ENCODE measurements at regions not wholly inside any gene's neighbourhood (a gene's known extent, or its start where the extent isn't known, plus 50 kb on each side); places are given as distances from the start of the nearest gene placed in this dataset.

DNA sequence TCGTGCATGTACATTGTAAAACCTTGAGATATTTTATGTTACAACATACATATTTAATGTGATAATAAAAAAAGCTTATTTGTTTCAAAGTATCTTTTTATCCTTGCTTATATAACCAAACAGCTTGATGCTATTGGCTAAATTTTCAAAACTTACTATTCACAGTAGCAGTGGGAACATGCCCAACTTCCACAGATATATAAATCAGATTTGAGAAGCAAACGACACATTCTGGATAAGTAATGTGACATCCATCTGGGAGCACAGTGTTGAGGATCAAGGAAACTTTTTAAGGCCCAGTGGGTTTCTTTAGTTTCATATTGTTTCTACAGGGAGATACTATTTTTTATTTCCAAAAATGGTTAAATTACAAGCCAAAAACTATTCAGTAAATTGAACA lies 350.7 kb downstream of the SEC23A start:
- no peak for TF ChIP-seq GATA2 (IDR thresholded peaks at IDR 0.05; ENCODE audit: low read depth, low read length)

DNA sequence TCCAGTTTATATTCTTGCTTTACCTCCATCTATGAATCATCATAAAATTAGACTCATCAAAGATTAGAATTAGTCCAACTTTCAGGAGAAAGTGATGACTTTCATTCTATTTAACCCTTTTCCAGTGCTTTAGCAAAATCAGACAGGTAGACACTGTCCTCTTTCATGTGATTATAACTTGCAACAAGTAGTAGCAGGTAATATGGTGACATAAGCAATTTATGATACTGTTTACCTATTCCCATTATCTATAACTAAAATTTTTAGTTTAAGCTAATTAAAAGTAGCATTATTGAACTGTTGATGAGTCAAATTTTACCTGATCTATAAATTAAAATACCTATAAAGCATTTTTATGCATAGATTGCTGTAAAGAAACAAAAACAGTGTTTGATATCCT lies 351.6 kb downstream of the SEC23A start:
- TF ChIP-seq GATA3 (IDR thresholded peaks at IDR 0.05; ENCODE audit: low read depth, low read length): no peak
- TF ChIP-seq GATA2 (IDR thresholded peaks at IDR 0.05; ENCODE audit: low read depth, low read length): no peak

DNA sequence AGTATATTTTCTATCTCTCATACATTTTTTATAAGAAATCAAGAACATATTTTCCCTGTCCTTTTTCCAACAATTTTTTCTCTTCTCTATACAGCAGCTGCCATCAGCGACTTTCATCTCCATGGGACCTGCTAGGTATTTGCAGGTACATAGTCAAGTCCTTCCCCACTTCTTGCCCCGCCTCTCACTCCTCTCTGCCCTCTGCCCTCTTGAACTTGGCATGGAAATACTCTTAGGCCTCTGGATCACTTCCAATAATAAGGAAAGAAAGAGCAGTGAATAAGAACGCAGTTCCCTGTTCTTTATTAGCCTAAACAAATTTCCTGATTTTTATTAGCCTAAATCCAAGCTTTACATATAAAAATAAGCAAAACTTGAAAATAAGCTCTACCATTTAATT lies 353.1 kb downstream of the SEC23A start:
- TF ChIP-seq GATA3 (IDR thresholded peaks at IDR 0.05; ENCODE audit: low read depth, low read length) (no peak), GATA2 (IDR thresholded peaks at IDR 0.05; ENCODE audit: low read depth, low read length) (no peak)

DNA sequence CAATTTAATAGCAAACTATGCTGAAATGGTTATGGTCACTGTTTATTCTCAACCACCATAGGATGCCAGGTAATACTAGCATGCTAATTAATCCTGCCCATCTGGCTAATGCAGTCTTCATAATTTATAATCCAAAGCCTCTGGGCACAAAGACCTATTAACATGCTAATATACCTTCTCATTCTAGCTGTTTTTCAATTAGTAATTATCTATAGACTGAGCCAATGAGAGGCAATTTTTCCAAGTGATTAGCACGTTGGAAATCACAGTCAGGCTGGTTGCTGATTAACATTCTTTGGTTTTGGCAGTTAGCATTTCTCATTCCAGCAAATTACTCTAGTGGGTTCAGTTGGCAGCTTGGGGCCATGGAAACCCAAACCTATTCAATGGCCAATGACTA lies 357.2 kb downstream of the SEC23A start:
- TF ChIP-seq GATA2 (IDR thresholded peaks at IDR 0.05; ENCODE audit: low read depth, low read length) (no peak), GATA3 (IDR thresholded peaks at IDR 0.05; ENCODE audit: low read depth, low read length) (no peak)

DNA sequence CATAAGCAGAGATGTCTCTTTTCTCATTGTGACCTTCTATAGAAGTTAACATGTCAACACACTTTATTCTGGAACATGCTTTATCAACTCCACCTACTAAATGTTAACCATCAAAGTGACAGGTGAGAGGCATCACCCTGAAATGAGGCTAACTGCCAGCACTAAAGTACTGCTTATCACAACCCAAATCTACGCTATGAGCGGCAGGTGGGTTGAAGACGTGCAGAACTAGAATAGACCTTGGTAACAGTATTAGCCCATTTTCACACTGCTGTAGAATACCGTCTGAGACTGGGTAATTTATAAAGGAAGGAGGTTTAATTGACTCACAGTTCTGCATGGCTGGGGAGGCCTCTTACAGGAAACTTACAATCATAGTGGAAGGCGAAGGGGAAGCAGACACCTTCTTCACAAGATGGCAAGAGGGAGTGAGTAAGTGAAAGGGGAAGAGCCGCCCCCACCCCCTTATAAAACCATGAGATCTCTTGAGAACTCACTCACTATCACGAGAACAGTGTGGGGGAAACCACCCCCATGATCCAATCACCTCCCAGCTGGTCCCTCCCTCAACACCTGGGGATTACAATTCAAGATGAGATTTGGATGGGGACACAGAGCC lies 359.0 kb downstream of the SEC23A start:
- TF ChIP-seq GATA3 (IDR thresholded peaks at IDR 0.05; ENCODE audit: low read depth, low read length) (no peak), GATA2 (IDR thresholded peaks at IDR 0.05; ENCODE audit: low read depth, low read length) (no peak)

DNA sequence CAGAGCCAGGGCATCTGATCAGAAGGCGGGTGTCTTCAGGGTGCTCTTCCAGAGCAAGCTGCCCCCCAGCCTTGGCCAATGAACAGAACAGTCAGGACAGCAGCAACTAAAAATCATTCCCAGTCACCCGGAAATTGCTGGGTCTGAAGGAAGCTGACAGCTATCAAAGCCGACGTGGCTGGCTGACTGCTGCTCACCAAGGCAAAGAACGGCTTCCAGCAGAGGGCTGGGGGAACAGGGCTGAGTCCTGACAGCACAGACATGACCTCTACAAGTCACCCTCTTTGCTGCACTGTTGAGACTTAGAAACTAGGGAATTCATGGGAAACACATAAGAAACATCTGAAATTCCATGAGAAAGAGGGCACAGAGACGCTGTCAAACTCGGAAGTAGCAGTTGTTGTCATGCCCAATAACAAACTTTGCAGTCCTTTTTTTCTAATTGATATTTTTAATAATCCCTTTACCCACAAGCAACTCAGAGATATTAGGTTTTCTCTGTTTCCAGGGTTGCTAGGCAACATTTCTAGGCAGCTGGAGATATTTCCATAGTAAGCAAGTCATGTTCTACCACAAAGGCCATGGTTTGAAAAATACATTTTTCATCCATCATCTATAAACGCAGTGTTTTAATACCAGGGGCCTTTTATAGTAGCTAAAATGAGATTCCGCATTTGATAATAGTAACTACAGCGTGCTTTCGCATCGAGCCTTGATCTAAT lies 365.2 kb downstream of the SEC23A start:
- no peak for TF ChIP-seq GATA3 (IDR thresholded peaks at IDR 0.05; ENCODE audit: low read depth, low read length)
- TF ChIP-seq GATA2 (IDR thresholded peaks at IDR 0.05; ENCODE audit: low read depth, low read length): no peak

DNA sequence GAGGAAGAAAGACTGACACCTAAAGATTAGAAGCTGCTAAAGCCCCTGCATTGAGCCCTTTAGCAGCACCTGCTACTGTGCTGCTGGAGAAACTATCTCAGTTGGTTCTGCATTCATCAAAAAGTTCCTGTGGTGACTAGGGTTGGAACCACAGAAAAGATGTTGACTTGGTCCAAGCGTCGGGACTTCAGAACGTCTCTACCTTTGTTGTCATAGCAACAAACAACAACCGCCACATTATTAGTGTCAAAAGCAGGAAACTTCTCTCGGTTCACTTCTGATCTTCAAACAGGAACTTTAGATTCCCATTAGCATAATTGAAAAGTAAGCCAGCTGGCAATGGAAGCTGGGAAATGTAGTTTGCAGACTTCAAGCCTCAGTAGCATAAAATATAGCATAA lies 368.0 kb downstream of the SEC23A start:
- no peak for TF ChIP-seq GATA3 (IDR thresholded peaks at IDR 0.05; ENCODE audit: low read depth, low read length)
- TF ChIP-seq GATA2 (IDR thresholded peaks at IDR 0.05; ENCODE audit: low read depth, low read length): no peak

DNA sequence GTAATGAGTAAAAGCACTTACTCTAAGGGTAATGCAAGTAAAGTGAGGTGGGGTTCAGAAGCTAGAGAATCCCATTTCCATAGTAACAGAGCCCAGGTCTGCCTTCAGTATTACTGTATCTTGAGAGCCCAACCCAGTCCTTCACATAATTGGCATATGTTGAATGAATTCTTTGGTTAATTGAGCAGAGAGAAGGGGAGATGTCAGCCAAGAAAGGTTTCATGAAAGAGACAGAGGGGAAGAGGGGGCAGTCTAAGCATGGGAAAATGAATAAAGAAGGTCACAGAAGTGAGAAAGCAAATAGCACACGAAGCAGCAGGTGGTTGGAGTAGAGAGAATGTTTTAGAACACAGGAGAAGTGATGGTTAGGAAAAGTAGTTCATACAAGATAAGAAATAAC lies 371.1 kb downstream of the SEC23A start:
- no peak for TF ChIP-seq GATA2 (IDR thresholded peaks at IDR 0.05; ENCODE audit: low read depth, low read length)
- TF ChIP-seq GATA3 (IDR thresholded peaks at IDR 0.05; ENCODE audit: low read depth, low read length): no peak

DNA sequence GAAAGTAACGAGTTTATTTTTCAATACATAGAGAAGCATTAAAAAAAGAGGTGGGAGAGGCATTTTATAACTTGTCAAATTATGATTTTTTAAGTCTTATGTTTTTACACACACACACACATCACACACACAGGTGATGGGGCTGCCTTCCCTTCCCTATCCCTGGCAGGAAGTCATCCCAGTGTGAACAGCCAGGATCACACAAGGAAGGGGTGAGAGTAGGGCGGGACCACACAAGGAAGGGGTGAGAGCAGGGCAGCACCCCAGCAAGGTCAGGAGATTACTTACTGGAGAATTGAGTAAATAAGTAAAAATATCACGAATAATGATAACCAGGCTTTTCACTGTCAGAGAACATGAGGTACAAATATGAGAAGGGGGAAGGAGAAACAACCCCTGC lies 372.6 kb downstream of the SEC23A start:
- TF ChIP-seq GATA2 (IDR thresholded peaks at IDR 0.05; ENCODE audit: low read depth, low read length): no peak
- no peak for TF ChIP-seq GATA3 (IDR thresholded peaks at IDR 0.05; ENCODE audit: low read depth, low read length)

DNA sequence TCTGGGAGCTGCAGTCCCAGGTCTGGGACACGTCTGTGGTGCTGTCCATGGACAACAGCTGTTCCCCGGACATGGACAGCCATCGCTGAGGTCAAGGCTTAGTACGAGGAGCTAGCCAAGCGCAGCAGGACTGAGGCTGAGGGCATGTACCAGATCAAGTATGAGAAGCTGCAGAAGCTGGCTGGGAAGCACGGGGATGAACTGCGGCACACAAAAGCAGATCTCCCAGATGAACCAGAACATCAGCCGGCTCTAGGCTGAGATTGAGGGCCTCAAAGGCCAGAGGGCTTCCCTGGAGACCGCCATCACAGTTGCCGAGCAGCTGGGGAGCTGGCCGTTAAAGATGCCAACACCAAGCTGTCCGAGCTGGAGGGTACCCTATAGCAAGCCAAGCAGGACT lies 375.3 kb downstream of the SEC23A start:
- TF ChIP-seq GATA3 (IDR thresholded peaks at IDR 0.05; ENCODE audit: low read depth, low read length): no peak
- TF ChIP-seq GATA2 (IDR thresholded peaks at IDR 0.05; ENCODE audit: low read depth, low read length): no peak

DNA sequence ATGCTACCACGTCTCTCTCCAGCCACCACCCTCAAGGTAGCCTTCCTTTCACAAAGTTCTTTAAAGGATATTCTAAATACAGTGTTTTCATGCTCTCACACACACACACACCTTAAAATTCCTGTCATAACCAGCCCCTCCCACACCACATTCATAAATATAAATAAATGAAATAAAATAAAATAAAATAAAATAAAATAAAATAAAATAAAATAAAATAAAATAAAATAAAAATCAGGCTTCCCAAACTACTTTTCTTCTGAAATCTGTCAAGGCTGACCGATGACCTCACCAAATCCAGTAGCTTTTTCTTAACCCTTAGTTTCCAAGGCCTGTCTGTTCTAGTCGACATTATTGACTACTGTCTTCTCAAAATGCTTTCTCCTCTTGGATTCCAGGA lies 378.4 kb downstream of the SEC23A start:
- TF ChIP-seq GATA2 (IDR thresholded peaks at IDR 0.05; ENCODE audit: low read depth, low read length) (no peak), GATA3 (IDR thresholded peaks at IDR 0.05; ENCODE audit: low read depth, low read length) (no peak)

DNA sequence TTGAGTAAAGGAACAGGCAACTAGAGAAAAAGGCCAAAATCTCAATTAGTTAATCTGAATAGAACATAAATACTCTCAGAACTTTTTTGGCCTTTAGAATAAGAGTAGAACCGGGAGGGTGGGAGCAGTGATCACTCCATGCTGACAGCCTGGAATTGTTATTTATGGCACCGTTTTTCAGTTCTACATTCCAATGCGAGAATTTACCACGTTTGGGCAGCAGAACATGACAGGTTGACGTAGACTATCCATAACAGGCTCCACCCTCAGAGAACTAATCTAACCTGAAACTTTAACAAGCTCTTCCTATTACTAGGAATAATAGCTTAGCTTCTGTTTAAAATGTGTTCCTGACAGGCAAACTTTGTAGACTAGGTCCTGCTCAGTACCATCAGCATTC lies 379.1 kb downstream of the SEC23A start:
- TF ChIP-seq GATA2 (IDR thresholded peaks at IDR 0.05; ENCODE audit: low read depth, low read length) (no peak), GATA3 (IDR thresholded peaks at IDR 0.05; ENCODE audit: low read depth, low read length) (no peak)

DNA sequence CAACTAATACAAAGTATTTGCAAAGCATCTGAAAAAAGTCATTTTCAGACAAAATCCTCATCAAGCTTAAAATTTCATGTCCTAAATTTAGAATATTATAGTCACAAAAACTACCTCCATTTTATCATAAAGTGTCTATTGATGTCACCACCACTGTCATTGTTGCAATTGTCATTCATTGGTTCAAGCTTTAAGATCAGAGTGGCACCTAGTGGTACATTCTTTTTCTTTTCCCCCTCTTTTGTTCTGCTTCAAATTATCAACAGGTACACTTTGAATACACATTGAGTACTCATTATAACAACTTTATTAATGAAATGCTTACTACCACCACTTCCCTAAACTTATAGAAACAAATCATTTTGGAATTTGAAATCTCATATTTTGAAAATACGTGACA lies 379.8 kb downstream of the SEC23A start:
- TF ChIP-seq GATA3 (IDR thresholded peaks at IDR 0.05; ENCODE audit: low read depth, low read length): no peak
- no peak for TF ChIP-seq GATA2 (IDR thresholded peaks at IDR 0.05; ENCODE audit: low read depth, low read length)

DNA sequence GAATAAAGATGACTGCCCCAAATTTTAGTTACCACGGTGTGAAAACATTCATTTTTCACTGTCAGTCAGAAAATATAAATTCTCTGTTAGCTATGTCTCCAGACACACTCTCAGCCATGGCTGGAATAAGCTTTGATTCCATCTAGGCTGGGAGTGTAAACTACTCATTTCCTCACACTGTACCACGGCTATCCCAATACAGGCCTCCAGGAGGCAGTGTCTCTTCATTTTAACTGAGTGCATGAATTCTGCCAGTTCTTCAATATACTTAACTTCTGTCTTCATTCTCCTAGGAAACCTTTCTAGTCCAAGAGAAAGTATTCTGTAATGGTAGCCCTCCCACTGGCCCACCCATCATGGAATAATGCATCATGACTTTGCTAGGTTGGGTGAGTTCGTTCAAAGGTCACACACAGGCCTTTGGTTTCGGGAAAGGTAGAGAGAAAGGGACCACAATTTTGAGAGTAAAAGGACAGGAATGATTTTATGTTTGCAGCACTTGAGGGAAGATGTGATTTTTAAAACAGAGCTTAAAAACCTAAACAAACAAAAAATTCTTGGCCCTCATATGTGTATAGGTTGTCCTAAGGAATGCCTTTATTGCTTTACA lies 381.1 kb downstream of the SEC23A start:
- TF ChIP-seq GATA2 (IDR thresholded peaks at IDR 0.05; ENCODE audit: low read depth, low read length): no peak
- TF ChIP-seq GATA3 (IDR thresholded peaks at IDR 0.05; ENCODE audit: low read depth, low read length): no peak

DNA sequence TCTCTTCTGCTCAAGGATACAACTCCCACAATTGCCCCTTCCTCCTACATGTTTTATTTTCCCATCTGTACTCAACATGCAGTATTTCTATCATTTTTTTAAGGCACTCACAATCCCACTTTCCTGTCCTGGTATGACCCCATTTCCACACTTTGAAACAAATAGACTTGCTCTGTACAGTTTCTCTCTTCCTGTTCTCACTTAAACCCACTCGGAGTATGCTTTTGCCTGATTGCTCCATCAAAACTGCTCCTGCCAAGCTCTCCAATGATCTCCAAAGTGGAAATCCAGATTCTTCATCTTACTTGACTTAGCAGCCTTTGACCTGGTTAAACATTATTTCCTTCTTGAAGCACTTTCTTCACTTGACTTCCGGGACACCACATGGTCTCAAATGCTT lies 384.5 kb downstream of the SEC23A start:
- no peak for TF ChIP-seq GATA3 (IDR thresholded peaks at IDR 0.05; ENCODE audit: low read depth, low read length)
- no peak for TF ChIP-seq GATA2 (IDR thresholded peaks at IDR 0.05; ENCODE audit: low read depth, low read length)

All from SH-SY5Y (cell line).